ENCODE measurements at regions not wholly inside any gene's neighbourhood (a gene's known extent, or its start where the extent isn't known, plus 50 kb on each side); places are given as distances from the start of the nearest gene placed in this dataset.

DNA sequence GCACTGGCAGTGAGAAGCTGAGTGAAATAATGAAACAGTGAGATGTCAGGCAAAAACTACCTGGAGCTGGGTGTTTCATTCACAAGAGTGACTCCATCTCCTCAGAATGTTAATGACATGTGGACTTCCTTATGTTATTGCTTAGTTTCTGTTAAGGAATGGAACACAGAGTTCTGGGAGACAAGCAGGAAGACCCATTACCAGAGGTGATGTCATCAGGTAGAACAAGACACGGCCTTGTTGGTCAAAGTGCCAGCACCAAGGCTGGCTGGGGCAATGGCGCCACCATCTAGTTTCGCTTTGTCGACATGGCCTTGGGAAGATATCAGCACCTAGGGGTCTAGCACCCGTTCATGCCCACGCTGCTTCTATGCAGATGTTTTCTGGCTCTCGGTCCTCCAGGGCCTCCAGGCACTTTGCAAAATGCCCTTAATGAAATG, 252.2 kb downstream of the FAM43A start:
- TF ChIP-seq, protein P1, sequence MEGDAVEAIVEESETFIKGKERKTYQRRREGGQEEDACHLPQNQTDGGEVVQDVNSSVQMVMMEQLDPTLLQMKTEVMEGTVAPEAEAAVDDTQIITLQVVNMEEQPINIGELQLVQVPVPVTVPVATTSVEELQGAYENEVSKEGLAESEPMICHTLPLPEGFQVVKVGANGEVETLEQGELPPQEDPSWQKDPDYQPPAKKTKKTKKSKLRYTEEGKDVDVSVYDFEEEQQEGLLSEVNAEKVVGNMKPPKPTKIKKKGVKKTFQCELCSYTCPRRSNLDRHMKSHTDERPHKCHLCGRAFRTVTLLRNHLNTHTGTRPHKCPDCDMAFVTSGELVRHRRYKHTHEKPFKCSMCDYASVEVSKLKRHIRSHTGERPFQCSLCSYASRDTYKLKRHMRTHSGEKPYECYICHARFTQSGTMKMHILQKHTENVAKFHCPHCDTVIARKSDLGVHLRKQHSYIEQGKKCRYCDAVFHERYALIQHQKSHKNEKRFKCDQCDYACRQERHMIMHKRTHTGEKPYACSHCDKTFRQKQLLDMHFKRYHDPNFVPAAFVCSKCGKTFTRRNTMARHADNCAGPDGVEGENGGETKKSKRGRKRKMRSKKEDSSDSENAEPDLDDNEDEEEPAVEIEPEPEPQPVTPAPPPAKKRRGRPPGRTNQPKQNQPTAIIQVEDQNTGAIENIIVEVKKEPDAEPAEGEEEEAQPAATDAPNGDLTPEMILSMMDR (conservative IDR thresholded peaks at IDR 0.05; ENCODE audit: low read depth, low read length), result no peak
- no peak for TF ChIP-seq EZH2 (IDR thresholded peaks at IDR 0.05; ENCODE audit: borderline replicate concordance, low read depth, low read length, poor library complexity, severe bottlenecking)
